GM11168 (cell line): ENCODE measurements at regions not wholly inside any gene's neighbourhood (a gene's known extent, or its start where the extent isn't known, plus 50 kb on each side); places are given as distances from the start of the nearest gene placed in this dataset.
"Not testable (repeated sequence)": the region's sequence is repeated elsewhere in the genome, so short reads cannot be mapped to it uniquely, and the experiment has no call there.

ENCODE experiments used
- in situ Hi-C: fragments of 300-500 bp; cut with MboI; formaldehyde crosslinking; loops from one replicate; pipeline ENCODE4 v1.12.0; 2022; ENCODE audit warnings: low sequenced_read_pairs; ENCODE audit not compliant: unreplicated experiment

- in situ Hi-C loops = no loop called here
Observed at GRCh38 chr4:124111411-124111810, 601.1 kb downstream of the ANKRD50 start.

GRCh38 chr4:124111922-124112321 lies 600.6 kb downstream of the ANKRD50 start:
- in situ Hi-C loops = no loop called here

GRCh38 chr4:124118061-124118460 lies 594.5 kb downstream of the ANKRD50 start:
- in situ Hi-C loops = no loop called here

- in situ Hi-C loops = no loop called here
Observed at GRCh38 chr4:124121461-124121971, 591.0 kb downstream of the ANKRD50 start.

GRCh38 chr4:124123181-124123580 lies 589.4 kb downstream of the ANKRD50 start:
- in situ Hi-C loops = no loop called here

GRCh38 chr4:124123721-124124120 lies 588.8 kb downstream of the ANKRD50 start:
- in situ Hi-C loops = no loop called here

GRCh38 chr4:124131324-124131723 lies 581.2 kb downstream of the ANKRD50 start:
- in situ Hi-C loops = not testable (repeated sequence)

- in situ Hi-C loops = no loop called here
Observed at GRCh38 chr4:124132161-124132560, 580.4 kb downstream of the ANKRD50 start.

- in situ Hi-C loops = no loop called here
Observed at GRCh38 chr4:124133753-124134152, 578.8 kb downstream of the ANKRD50 start.

- in situ Hi-C loops = no loop called here
Observed at GRCh38 chr4:124135409-124135813, 577.1 kb downstream of the ANKRD50 start.

- in situ Hi-C loops = no loop called here
Observed at GRCh38 chr4:124139044-124139443, 573.5 kb downstream of the ANKRD50 start.

GRCh38 chr4:124143632-124144031 lies 568.9 kb downstream of the ANKRD50 start:
- in situ Hi-C loops = no loop called here

- in situ Hi-C loops = no loop called here
Observed at GRCh38 chr4:124144238-124144654, 568.3 kb downstream of the ANKRD50 start.

GRCh38 chr4:124146068-124146467 lies 566.5 kb downstream of the ANKRD50 start:
- in situ Hi-C loops = no loop called here

GRCh38 chr4:124151031-124151430 lies 561.5 kb downstream of the ANKRD50 start:
- in situ Hi-C loops = no loop called here

GRCh38 chr4:124152132-124152531 lies 560.4 kb downstream of the ANKRD50 start:
- in situ Hi-C loops = no loop called here

GRCh38 chr4:124155239-124155638 lies 557.3 kb downstream of the ANKRD50 start:
- in situ Hi-C loops = no loop called here

- in situ Hi-C loops = no loop called here
Observed at GRCh38 chr4:124157396-124158083, 555.0 kb downstream of the ANKRD50 start.

- in situ Hi-C loops = no loop called here
Observed at GRCh38 chr4:124163401-124163800, 549.1 kb downstream of the ANKRD50 start.

GRCh38 chr4:124167602-124168001 lies 544.9 kb downstream of the ANKRD50 start:
- in situ Hi-C loops = no loop called here

GRCh38 chr4:124169524-124169923 lies 543.0 kb downstream of the ANKRD50 start:
- in situ Hi-C loops = not testable (repeated sequence)

GRCh38 chr4:124173912-124174311 lies 538.6 kb downstream of the ANKRD50 start:
- in situ Hi-C loops = no loop called here
